ENCODE measurements at regions not wholly inside any gene's neighbourhood (a gene's known extent, or its start where the extent isn't known, plus 50 kb on each side); places are given as distances from the start of the nearest gene placed in this dataset.

GRCh38 chr2:64383881-64384280 lies 70.1 kb upstream of the LGALSL start (continued):
- no peak for TF ChIP-seq MEF2A (IDR thresholded peaks at IDR 0.05; ENCODE audit: borderline replicate concordance, low read depth)

GRCh38 chr2:64386676-64387075 lies 67.3 kb upstream of the LGALSL start:
- no peaks in the 10 kb centered on the region for H3K9me2 ChIP-seq
- H3K4me1 ChIP-seq (ENCODE audit: control insufficient read depth in 1 of 2, insufficient read depth in 2 of 2, low read depth in 1 of 2, low read length in 1 of 2): no peaks in the 10 kb centered on the region
- no peak overlapping the region for H3K4me2 ChIP-seq
- no peak overlapping the region for H3K4me3 ChIP-seq (ENCODE audit: low read depth in 2 of 2, low read length in 1 of 2)
- H3K9ac ChIP-seq: no peak overlapping the region
- no peaks in the 10 kb centered on the region; the same call in 1 of the 2 replicates for H3K27me3 ChIP-seq (ENCODE audit: insufficient read depth)
- POLR2A ChIA-PET: no interaction called here
- H3K79me2 ChIP-seq (ENCODE audit: insufficient read depth): no peaks in the 10 kb centered on the region
- CTCF ChIA-PET: no interaction called here
- peaks cover 12% of the 10 kb centered on the region; the same call in 1 of the 2 replicates for H3K9me3 ChIP-seq
- H3K27ac ChIP-seq (ENCODE audit: low read depth in 2 of 2, low read length in 1 of 2): no peak overlapping the region
- no peaks in the 10 kb centered on the region for H4K20me1 ChIP-seq (ENCODE audit: insufficient read depth)
- 38% methylated on average over 4 of the region's 4 CpGs for WGBS (ENCODE audit: low lambda C conversion rate)
- H3K36me3 ChIP-seq (replicated peaks in 1 of 2; ENCODE audit: control insufficient read depth in 1 of 2, insufficient read depth in 2 of 2, low read length in 1 of 2): no peaks in the 10 kb centered on the region
- TF ChIP-seq USF1 (IDR thresholded peaks at IDR 0.05; ENCODE audit: borderline replicate concordance, low read depth) (no peak), SIN3A (IDR thresholded peaks at IDR 0.05; ENCODE audit: borderline replicate concordance, low read depth, low read length) (no peak), RFX5 (IDR thresholded peaks at IDR 0.05; ENCODE audit: low read length) (no peak), MXI1 (IDR thresholded peaks at IDR 0.05; ENCODE audit: low read depth, low read length) (no peak), FOSL2 (IDR thresholded peaks at IDR 0.05; ENCODE audit: borderline replicate concordance, low read depth) (no peak), SMC3 (IDR thresholded peaks at IDR 0.05; ENCODE audit: low read depth, low read length) (no peak), NRF1 (IDR thresholded peaks at IDR 0.05; ENCODE audit: low read depth, low read length) (no peak)
- TF ChIP-seq, protein P1, sequence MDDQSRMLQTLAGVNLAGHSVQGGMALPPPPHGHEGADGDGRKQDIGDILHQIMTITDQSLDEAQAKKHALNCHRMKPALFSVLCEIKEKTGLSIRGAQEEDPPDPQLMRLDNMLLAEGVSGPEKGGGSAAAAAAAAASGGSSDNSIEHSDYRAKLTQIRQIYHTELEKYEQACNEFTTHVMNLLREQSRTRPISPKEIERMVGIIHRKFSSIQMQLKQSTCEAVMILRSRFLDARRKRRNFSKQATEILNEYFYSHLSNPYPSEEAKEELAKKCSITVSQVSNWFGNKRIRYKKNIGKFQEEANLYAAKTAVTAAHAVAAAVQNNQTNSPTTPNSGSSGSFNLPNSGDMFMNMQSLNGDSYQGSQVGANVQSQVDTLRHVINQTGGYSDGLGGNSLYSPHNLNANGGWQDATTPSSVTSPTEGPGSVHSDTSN (IDR thresholded peaks at IDR 0.05): no peak
- H3F3A ChIP-seq (replicated peaks; ENCODE audit: insufficient read depth): no peaks in the 10 kb centered on the region
- no peak for DNase-seq
- H2AFZ ChIP-seq (ENCODE audit: low read depth): no peak overlapping the region

- peaks cover 12% of the 10 kb centered on the region; the same call in 1 of the 2 replicates for H3K9me3 ChIP-seq
- no peak overlapping the region for H3K4me3 ChIP-seq (ENCODE audit: low read depth in 2 of 2, low read length in 1 of 2)
- H4K20me1 ChIP-seq (ENCODE audit: insufficient read depth): no peaks in the 10 kb centered on the region
- H3F3A ChIP-seq (replicated peaks; ENCODE audit: insufficient read depth): no peaks in the 10 kb centered on the region
- CTCF ChIA-PET: interaction anchor here (0.7 to 1.4 kb wide), 2 partner anchors 82 to 132 kb away, joined by 3 read pairs; no protein-coding TSS in a partner anchor
- H3K9ac ChIP-seq: no peak overlapping the region
- no peaks in the 10 kb centered on the region for H3K79me2 ChIP-seq (ENCODE audit: insufficient read depth)
- no peak overlapping the region for H2AFZ ChIP-seq (ENCODE audit: low read depth)
- H3K4me2 ChIP-seq: no peak overlapping the region
- H3K36me3 ChIP-seq (replicated peaks in 1 of 2; ENCODE audit: control insufficient read depth in 1 of 2, insufficient read depth in 2 of 2, low read length in 1 of 2): no peaks in the 10 kb centered on the region
- DNase-seq: no peak
- no peak overlapping the region for H3K27ac ChIP-seq (ENCODE audit: low read depth in 2 of 2, low read length in 1 of 2)
- H3K9me2 ChIP-seq: no peaks in the 10 kb centered on the region
- POLR2A ChIA-PET: no interaction called here
- H3K27me3 ChIP-seq (ENCODE audit: insufficient read depth): no peaks in the 10 kb centered on the region
- H3K4me1 ChIP-seq (ENCODE audit: control insufficient read depth in 1 of 2, insufficient read depth in 2 of 2, low read depth in 1 of 2, low read length in 1 of 2): no peaks in the 10 kb centered on the region; a peak in 1 of 4 replicates
- TF ChIP-seq POLR2AphosphoS5 (IDR thresholded peaks at IDR 0.05; ENCODE audit: low read depth, low read length) (no peak), ELF1 (IDR thresholded peaks at IDR 0.05) (no peak), YY1 (IDR thresholded peaks at IDR 0.05; ENCODE audit: low read depth) (no peak), FOXM1 (IDR thresholded peaks at IDR 0.05; ENCODE audit: low read depth) (no peak), TCF12 (IDR thresholded peaks at IDR 0.05) (no peak), FOXJ3 (CRISPR knock-in tag; IDR thresholded peaks at IDR 0.05) (no peak), FOSL2 (IDR thresholded peaks at IDR 0.05; ENCODE audit: borderline replicate concordance, low read depth) (no peak), RCOR1 (IDR thresholded peaks at IDR 0.05; ENCODE audit: low read length) (no peak), EZH2phosphoT487 (IDR thresholded peaks at IDR 0.05; ENCODE audit: borderline replicate concordance, low read depth) (no peak), CTCF (IDR thresholded peaks at IDR 0.05) (no peak)
- TF ChIP-seq, protein P2, sequence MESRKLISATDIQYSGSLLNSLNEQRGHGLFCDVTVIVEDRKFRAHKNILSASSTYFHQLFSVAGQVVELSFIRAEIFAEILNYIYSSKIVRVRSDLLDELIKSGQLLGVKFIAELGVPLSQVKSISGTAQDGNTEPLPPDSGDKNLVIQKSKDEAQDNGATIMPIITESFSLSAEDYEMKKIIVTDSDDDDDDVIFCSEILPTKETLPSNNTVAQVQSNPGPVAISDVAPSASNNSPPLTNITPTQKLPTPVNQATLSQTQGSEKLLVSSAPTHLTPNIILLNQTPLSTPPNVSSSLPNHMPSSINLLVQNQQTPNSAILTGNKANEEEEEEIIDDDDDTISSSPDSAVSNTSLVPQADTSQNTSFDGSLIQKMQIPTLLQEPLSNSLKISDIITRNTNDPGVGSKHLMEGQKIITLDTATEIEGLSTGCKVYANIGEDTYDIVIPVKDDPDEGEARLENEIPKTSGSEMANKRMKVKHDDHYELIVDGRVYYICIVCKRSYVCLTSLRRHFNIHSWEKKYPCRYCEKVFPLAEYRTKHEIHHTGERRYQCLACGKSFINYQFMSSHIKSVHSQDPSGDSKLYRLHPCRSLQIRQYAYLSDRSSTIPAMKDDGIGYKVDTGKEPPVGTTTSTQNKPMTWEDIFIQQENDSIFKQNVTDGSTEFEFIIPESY (IDR thresholded peaks at IDR 0.05; ENCODE audit: borderline replicate concordance, low read depth): no peak
- TF ChIP-seq, protein P1 (IDR thresholded peaks at IDR 0.05): no peak
These were observed 63.4 kb upstream of the LGALSL start for GRCh38 chr2:64390586-64390985.

Data from SK-N-SH (cell line).